ENCODE measurements at regions not wholly inside any gene's neighbourhood (a gene's known extent, or its start where the extent isn't known, plus 50 kb on each side); places are given as distances from the start of the nearest gene placed in this dataset.

DNA sequence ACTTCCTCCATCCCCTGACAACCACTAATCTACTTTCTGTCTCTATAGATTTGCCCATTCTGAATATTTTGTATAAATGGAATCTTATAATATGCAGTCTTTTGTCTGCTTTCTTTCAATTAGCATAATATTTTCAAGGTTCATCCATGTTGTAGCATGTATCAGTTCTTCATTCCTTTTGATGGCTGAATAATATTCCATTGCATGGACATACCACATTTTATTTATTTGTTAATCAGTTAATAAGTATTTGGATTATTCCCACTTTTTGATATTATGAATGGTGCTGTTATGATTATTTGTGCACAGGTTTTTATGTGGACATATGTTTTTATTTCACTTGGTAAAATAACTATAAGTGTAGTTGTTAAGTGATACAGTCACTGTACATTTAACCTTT is 155.1 kb upstream of the WSCD2 start:
- TF ChIP-seq POLR2A (IDR thresholded peaks at IDR 0.05): no peak
- TF ChIP-seq, protein P1, sequence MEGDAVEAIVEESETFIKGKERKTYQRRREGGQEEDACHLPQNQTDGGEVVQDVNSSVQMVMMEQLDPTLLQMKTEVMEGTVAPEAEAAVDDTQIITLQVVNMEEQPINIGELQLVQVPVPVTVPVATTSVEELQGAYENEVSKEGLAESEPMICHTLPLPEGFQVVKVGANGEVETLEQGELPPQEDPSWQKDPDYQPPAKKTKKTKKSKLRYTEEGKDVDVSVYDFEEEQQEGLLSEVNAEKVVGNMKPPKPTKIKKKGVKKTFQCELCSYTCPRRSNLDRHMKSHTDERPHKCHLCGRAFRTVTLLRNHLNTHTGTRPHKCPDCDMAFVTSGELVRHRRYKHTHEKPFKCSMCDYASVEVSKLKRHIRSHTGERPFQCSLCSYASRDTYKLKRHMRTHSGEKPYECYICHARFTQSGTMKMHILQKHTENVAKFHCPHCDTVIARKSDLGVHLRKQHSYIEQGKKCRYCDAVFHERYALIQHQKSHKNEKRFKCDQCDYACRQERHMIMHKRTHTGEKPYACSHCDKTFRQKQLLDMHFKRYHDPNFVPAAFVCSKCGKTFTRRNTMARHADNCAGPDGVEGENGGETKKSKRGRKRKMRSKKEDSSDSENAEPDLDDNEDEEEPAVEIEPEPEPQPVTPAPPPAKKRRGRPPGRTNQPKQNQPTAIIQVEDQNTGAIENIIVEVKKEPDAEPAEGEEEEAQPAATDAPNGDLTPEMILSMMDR (IDR thresholded peaks at IDR 0.05): no peak

All from upper lobe of left lung (tissue), 4 donors.